Stomach (tissue), 4 donors: ENCODE measurements at regions not wholly inside any gene's neighbourhood (a gene's known extent, or its start where the extent isn't known, plus 50 kb on each side); places are given as distances from the start of the nearest gene placed in this dataset.

Source experiments
- EP300 ChIP-seq: sonication (generic); formaldehyde crosslinking; IDR thresholded peaks from one replicate; pipeline ENCODE4 v1.6.1; 2017; ENCODE audit warnings: antibody characterized with exemption
- POLR2A ChIP-seq, 4 donors: fragments of 450-650 bp; IDR thresholded peaks; one replicate each; pipeline ENCODE4 v1.6.1; 2016; ENCODE audit warnings: antibody characterized with exemption in 4 of 4, control low read depth in 2 of 4, mild to moderate bottlenecking in 1 of 4, moderate library complexity in 1 of 4
- POLR2AphosphoS5 ChIP-seq, 3 donors: sonication (generic); formaldehyde crosslinking; IDR thresholded peaks; one replicate each; pipeline ENCODE4 v1.6.1; 2016; ENCODE audit warnings: antibody characterized with exemption in 3 of 3
- TF ChIP-seq, protein P1 (sequence below), 7 experiments: fragments of 450-650 bp in 4 of 7; fragments of 200-600 bp in 3 of 7; sonication (generic) in 3 of 7; IDR thresholded peaks; one replicate each; pipeline ENCODE4 v1.5.1; 2016 to 2019; ENCODE audit warnings: antibody characterized with exemption in 7 of 7, control low read depth in 2 of 7, mild to moderate bottlenecking in 1 of 7

- TF ChIP-seq, protein P1, sequence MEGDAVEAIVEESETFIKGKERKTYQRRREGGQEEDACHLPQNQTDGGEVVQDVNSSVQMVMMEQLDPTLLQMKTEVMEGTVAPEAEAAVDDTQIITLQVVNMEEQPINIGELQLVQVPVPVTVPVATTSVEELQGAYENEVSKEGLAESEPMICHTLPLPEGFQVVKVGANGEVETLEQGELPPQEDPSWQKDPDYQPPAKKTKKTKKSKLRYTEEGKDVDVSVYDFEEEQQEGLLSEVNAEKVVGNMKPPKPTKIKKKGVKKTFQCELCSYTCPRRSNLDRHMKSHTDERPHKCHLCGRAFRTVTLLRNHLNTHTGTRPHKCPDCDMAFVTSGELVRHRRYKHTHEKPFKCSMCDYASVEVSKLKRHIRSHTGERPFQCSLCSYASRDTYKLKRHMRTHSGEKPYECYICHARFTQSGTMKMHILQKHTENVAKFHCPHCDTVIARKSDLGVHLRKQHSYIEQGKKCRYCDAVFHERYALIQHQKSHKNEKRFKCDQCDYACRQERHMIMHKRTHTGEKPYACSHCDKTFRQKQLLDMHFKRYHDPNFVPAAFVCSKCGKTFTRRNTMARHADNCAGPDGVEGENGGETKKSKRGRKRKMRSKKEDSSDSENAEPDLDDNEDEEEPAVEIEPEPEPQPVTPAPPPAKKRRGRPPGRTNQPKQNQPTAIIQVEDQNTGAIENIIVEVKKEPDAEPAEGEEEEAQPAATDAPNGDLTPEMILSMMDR (IDR thresholded peaks at IDR 0.05), result no peak
- no peak for TF ChIP-seq POLR2A (IDR thresholded peaks at IDR 0.05)
- TF ChIP-seq EP300, result no peak
- TF ChIP-seq POLR2AphosphoS5 (IDR thresholded peaks at IDR 0.05), result no peak
Observed at GRCh38 chr2:13335862-13336535, 619.3 kb downstream of the TRIB2 start.
